Endothelial cell of umbilical vein (primary cell): ENCODE measurements at regions not wholly inside any gene's neighbourhood (a gene's known extent, or its start where the extent isn't known, plus 50 kb on each side); places are given as distances from the start of the nearest gene placed in this dataset.

Experiments
- BruUV-seq: library from RNA; stranded (reverse); fragments of 400-500 nt; replicated peaks from 2 replicates; lab custom pipeline; 2021; lab: Mats Ljungman, UMichigan
- CTCF ChIA-PET: fragments of 300-600, 350-600 bp; sonication (Branson Sonifier 250); formaldehyde crosslinking; loops from one replicate; lab custom pipeline; 2021; ENCODE audit warnings: antibody characterized with exemption, inconsistent platforms; lab: Charles Lee
- POLR2A ChIA-PET: fragments of 300-600, 350-600 bp; sonication (Branson Sonifier 250); formaldehyde crosslinking; loops from one replicate; lab custom pipeline; 2021; ENCODE audit warnings: antibody characterized with exemption, inconsistent platforms; lab: Charles Lee
- DNase-seq: peaks from one replicate; pipeline ENCODE4 v3.0.0-alpha.2; 2011; ENCODE audit warnings: low read depth, low spot score
- FAIRE-seq: peaks from 2 replicates; lab custom pipeline; 2011; peaks lifted over from hg19 to GRCh38; lab: Jason Lieb, UNC
- H2AFZ ChIP-seq: 2 replicates; pipeline ENCODE4 v1.6.0; 2012; ENCODE audit warnings: low read depth, low read length, control low read depth, inconsistent platforms
- H3K27ac ChIP-seq: 2 replicates; pipeline ENCODE4 v1.5.1; 2011; ENCODE audit warnings: low read depth, mild to moderate bottlenecking, control low read depth, low read length, moderate library complexity; ENCODE audit not compliant: insufficient read depth
- H3K27me3 ChIP-seq, 2 experiments: 2 replicates each; pipeline versions ENCODE4 v1.6.0 to v1.6.1; 2011; ENCODE audit warnings: low read length in 2 of 2, mixed read lengths in 1 of 2; ENCODE audit not compliant: control insufficient read depth in 2 of 2, insufficient read depth in 2 of 2
- H3K36me3 ChIP-seq, 2 experiments: 2 replicates in 1 of 2; 3 replicates in 1 of 2; pipeline ENCODE4 v1.5.1; 2011; ENCODE audit warnings: low read length in 2 of 2, mild to moderate bottlenecking in 1 of 2, moderate library complexity in 1 of 2; ENCODE audit not compliant: control insufficient read depth in 2 of 2, insufficient read depth in 2 of 2; ENCODE audit errors: extremely low read depth in 1 of 2
- H3K4me1 ChIP-seq: 3 replicates; pipeline ENCODE4 v1.5.1; 2011; ENCODE audit warnings: mild to moderate bottlenecking, low read length; ENCODE audit not compliant: control insufficient read depth, insufficient read depth; ENCODE audit errors: extremely low read depth
- H3K4me2 ChIP-seq: 2 replicates; pipeline ENCODE4 v1.6.1; 2011; ENCODE audit warnings: low read length, control low read depth, mixed read lengths; ENCODE audit not compliant: insufficient read depth
- H3K4me3 ChIP-seq, 3 experiments: fragments of 200-600 bp in 1 of 3; sonication (generic), shearing (Covaris generic) in 1 of 3; replicated peaks in 1 of 3; 2 replicates each; pipeline ENCODE4 v1.5.1; 2011 to 2016; ENCODE audit warnings: control low read depth in 3 of 3, low read length in 3 of 3, mild to moderate bottlenecking in 2 of 3, inconsistent platforms in 1 of 3, low read depth in 1 of 3, moderate library complexity in 1 of 3; ENCODE audit not compliant: insufficient read depth in 1 of 3
- H3K79me2 ChIP-seq: 2 replicates; pipeline ENCODE4 v1.6.0; 2012; ENCODE audit warnings: low read length, inconsistent platforms; ENCODE audit not compliant: control insufficient read depth, insufficient read depth
- H3K9ac ChIP-seq: replicated peaks from 2 replicates; pipeline ENCODE3; 2011; ENCODE audit warnings: low read length, control low read depth; ENCODE audit not compliant: insufficient read depth; ENCODE audit errors: extremely low read depth
- H3K9me1 ChIP-seq: replicated peaks from 3 replicates; pipeline ENCODE4 v1.6.0; 2011; ENCODE audit warnings: mild to moderate bottlenecking, low read length; ENCODE audit not compliant: control insufficient read depth, insufficient read depth; ENCODE audit errors: extremely low read depth
- H3K9me3 ChIP-seq: replicated peaks from 2 replicates; pipeline ENCODE4 v1.5.1; 2012; ENCODE audit warnings: low read length, inconsistent platforms; ENCODE audit not compliant: control insufficient read depth, insufficient read depth
- H4K20me1 ChIP-seq: replicated peaks from 2 replicates; pipeline ENCODE3; 2011; ENCODE audit warnings: mild to moderate bottlenecking, low read length; ENCODE audit not compliant: control insufficient read depth, insufficient read depth; ENCODE audit errors: extremely low read depth
- CTCF ChIP-seq, 2 donors: IDR thresholded peaks; 1 replicate in 1 of 2; 2 replicates in 1 of 2; pipeline ENCODE4 v1.5.1; 2011; ENCODE audit warnings: low read length in 2 of 2, mild to moderate bottlenecking in 2 of 2, moderate library complexity in 2 of 2, control low read depth in 1 of 2, inconsistent platforms in 1 of 2, low read depth in 1 of 2; ENCODE audit not compliant: insufficient read depth in 1 of 2; ENCODE audit errors: extremely low read depth in 1 of 2
- FOS ChIP-seq: IDR thresholded peaks from 2 replicates; pipeline ENCODE4 v1.6.1; 2011; ENCODE audit warnings: mild to moderate bottlenecking, low read length, moderate library complexity, borderline replicate concordance; ENCODE audit not compliant: insufficient read depth
- GATA2 ChIP-seq: IDR thresholded peaks from 2 replicates; pipeline ENCODE4 v1.7.0; 2011; ENCODE audit warnings: low read depth, mild to moderate bottlenecking, moderate library complexity, mixed read lengths, low read length; ENCODE audit not compliant: insufficient read length, insufficient read depth
- JUN ChIP-seq: IDR thresholded peaks from 2 replicates; pipeline ENCODE4 v1.6.1; 2011; ENCODE audit warnings: borderline replicate concordance, low read depth; ENCODE audit not compliant: insufficient read length, insufficient read depth
- POLR2AphosphoS5 ChIP-seq: IDR thresholded peaks from 2 replicates; pipeline ENCODE4 v1.6.1; 2012; ENCODE audit warnings: low read depth, mild to moderate bottlenecking, control low read depth, low read length, moderate library complexity; ENCODE audit not compliant: insufficient read depth
- dilution Hi-C: fragments of 300-500 bp; cut with MboI; formaldehyde crosslinking; loops from one replicate; pipeline ENCODE4 v1.15.0; 2019; ENCODE audit warnings: low sequenced_read_pairs; ENCODE audit not compliant: extremely low pct_ligation_motif_present
- intact Hi-C: fragments of 100-400 bp; cut with micrococcal nuclease; formaldehyde crosslinking; loops from one replicate; pipeline ENCODE4 v1.10.0; 2022

- H3K4me1 ChIP-seq, result no peaks in the 10 kb centered on the region
- DNase-seq (no peak), FAIRE-seq (no peak)
- intact Hi-C loops, result no loop called here
- dilution Hi-C loops, result no loop called here
- no peaks in the 10 kb centered on the region for H3K9me3 ChIP-seq
- H3K27me3 ChIP-seq, result no peaks in the 10 kb centered on the region
- no peak overlapping the region for H3K4me2 ChIP-seq
- no TSS peak for BruUV-seq
- no peaks in the 10 kb centered on the region for H3K79me2 ChIP-seq
- H3K36me3 ChIP-seq, result no peaks in the 10 kb centered on the region
- no peak for TF ChIP-seq GATA2
- H2AFZ ChIP-seq, result no peak overlapping the region
- H3K4me3 ChIP-seq, result no peak overlapping the region
- H3K9me1 ChIP-seq, result no peaks in the 10 kb centered on the region
- H3K27ac ChIP-seq, result no peak overlapping the region
- CTCF ChIA-PET, result no interaction called here
- no peak overlapping the region for H3K9ac ChIP-seq
- POLR2A ChIA-PET, result no interaction called here
- H4K20me1 ChIP-seq, result no peaks in the 10 kb centered on the region
Measured at GRCh38 chr1:5570931-5571330, 421.3 kb downstream of the NPHP4 start.

GRCh38 chr1:5568321-5568720 is 423.9 kb downstream of the NPHP4 start:
- no peak for DNase-seq
- H3K9ac ChIP-seq, result no peak overlapping the region
- FAIRE-seq, result no peak
- H2AFZ ChIP-seq, result no peak overlapping the region
- no peak overlapping the region for H3K27ac ChIP-seq
- H3K27me3 ChIP-seq, result no peaks in the 10 kb centered on the region
- H4K20me1 ChIP-seq, result no peaks in the 10 kb centered on the region
- TF ChIP-seq FOS (no peak), POLR2AphosphoS5 (no peak), GATA2 (no peak), CTCF (IDR thresholded peaks at IDR 0.05; ENCODE audit: extremely low read depth in 1 of 2, insufficient read depth in 1 of 2, low read depth in 1 of 2, low read length in 2 of 2) (no peak), JUN (no peak)
- H3K9me3 ChIP-seq, result no peaks in the 10 kb centered on the region
- dilution Hi-C loops (no loop called here), intact Hi-C loops (no loop called here)
- H3K4me2 ChIP-seq, result no peak overlapping the region
- no peaks in the 10 kb centered on the region for H3K4me1 ChIP-seq
- H3K79me2 ChIP-seq, result no peaks in the 10 kb centered on the region
- no peaks in the 10 kb centered on the region for H3K36me3 ChIP-seq
- ChIA-PET CTCF (no interaction called here), POLR2A (no interaction called here)
- H3K9me1 ChIP-seq, result no peaks in the 10 kb centered on the region
- no peak overlapping the region for H3K4me3 ChIP-seq
- BruUV-seq, result no TSS peak
